HL-60 (cell line): ENCODE measurements at regions not wholly inside any gene's neighbourhood (a gene's known extent, or its start where the extent isn't known, plus 50 kb on each side); places are given as distances from the start of the nearest gene placed in this dataset.

Source experiments
- DNase-seq, 2 experiments: peaks; one replicate each; pipeline ENCODE4 v3.0.0-alpha.2; 2010 to 2020; ENCODE audit warnings: low read depth in 1 of 2, low spot score in 1 of 2
- H3K27ac ChIP-seq: fragments of 250-450 bp; sonication (Bioruptor Pico); replicated peaks from 2 replicates; pipeline ENCODE4 v1.5.1; 2020; ENCODE audit warnings: mild to moderate bottlenecking, moderate library complexity
- H3K27me3 ChIP-seq: fragments of 250-450 bp; sonication (Bioruptor Pico); 2 replicates; pipeline ENCODE4 v1.5.1; 2021; ENCODE audit warnings: mild to moderate bottlenecking, moderate library complexity; ENCODE audit not compliant: insufficient read depth, poor library complexity, severe bottlenecking
- H3K4me3 ChIP-seq: replicated peaks from 2 replicates; pipeline ENCODE4 v1.5.1; 2011; ENCODE audit warnings: mild to moderate bottlenecking, control low read depth, low read length; ENCODE audit not compliant: insufficient read depth
- GABPA ChIP-seq: IDR thresholded peaks from 2 replicates; pipeline ENCODE4 v1.6.1; 2012; ENCODE audit warnings: low read depth
- POLR2AphosphoS5 ChIP-seq: IDR thresholded peaks from 2 replicates; pipeline ENCODE4 v1.6.1; 2012; ENCODE audit warnings: low read depth
- SPI1 ChIP-seq: IDR thresholded peaks from 2 replicates; pipeline ENCODE4 v1.6.1; 2012; ENCODE audit warnings: low read depth, mild to moderate bottlenecking, borderline replicate concordance
- TF ChIP-seq, protein P1 (sequence below): IDR thresholded peaks from one replicate; pipeline ENCODE4 v1.5.1; 2011; ENCODE audit warnings: low read length, control low read depth, inconsistent platforms; ENCODE audit not compliant: insufficient read depth
- TF ChIP-seq, protein P2 (sequence below): IDR thresholded peaks from 2 replicates; pipeline ENCODE4 v1.6.1; 2012; ENCODE audit warnings: low read depth; ENCODE audit not compliant: insufficient replicate concordance

DNA sequence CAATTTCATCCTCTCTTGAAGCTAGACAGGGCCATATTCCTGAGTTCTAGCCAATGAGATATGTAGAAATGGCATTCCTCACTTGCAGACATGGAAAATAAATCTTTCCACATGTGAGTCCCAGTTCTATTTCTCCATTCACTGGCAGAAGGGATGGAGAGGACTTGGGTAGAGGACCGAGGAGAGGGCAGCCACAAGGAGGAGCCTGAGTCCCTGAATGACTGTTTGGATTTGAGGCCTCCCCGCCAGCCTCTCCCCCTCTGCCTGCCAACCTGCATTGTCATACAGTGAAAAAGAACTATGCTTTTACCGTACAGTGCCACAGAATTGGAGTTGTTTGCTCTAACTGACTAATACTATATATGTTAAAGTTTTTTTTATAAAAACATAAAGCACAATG is 583.0 kb upstream of the WWC1 start:
- DNase-seq = no peak
- H3K27ac ChIP-seq = no peak overlapping the region
- TF ChIP-seq POLR2AphosphoS5 = no peak
- TF ChIP-seq, protein P1, sequence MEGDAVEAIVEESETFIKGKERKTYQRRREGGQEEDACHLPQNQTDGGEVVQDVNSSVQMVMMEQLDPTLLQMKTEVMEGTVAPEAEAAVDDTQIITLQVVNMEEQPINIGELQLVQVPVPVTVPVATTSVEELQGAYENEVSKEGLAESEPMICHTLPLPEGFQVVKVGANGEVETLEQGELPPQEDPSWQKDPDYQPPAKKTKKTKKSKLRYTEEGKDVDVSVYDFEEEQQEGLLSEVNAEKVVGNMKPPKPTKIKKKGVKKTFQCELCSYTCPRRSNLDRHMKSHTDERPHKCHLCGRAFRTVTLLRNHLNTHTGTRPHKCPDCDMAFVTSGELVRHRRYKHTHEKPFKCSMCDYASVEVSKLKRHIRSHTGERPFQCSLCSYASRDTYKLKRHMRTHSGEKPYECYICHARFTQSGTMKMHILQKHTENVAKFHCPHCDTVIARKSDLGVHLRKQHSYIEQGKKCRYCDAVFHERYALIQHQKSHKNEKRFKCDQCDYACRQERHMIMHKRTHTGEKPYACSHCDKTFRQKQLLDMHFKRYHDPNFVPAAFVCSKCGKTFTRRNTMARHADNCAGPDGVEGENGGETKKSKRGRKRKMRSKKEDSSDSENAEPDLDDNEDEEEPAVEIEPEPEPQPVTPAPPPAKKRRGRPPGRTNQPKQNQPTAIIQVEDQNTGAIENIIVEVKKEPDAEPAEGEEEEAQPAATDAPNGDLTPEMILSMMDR = no peak
- TF ChIP-seq, protein P2, sequence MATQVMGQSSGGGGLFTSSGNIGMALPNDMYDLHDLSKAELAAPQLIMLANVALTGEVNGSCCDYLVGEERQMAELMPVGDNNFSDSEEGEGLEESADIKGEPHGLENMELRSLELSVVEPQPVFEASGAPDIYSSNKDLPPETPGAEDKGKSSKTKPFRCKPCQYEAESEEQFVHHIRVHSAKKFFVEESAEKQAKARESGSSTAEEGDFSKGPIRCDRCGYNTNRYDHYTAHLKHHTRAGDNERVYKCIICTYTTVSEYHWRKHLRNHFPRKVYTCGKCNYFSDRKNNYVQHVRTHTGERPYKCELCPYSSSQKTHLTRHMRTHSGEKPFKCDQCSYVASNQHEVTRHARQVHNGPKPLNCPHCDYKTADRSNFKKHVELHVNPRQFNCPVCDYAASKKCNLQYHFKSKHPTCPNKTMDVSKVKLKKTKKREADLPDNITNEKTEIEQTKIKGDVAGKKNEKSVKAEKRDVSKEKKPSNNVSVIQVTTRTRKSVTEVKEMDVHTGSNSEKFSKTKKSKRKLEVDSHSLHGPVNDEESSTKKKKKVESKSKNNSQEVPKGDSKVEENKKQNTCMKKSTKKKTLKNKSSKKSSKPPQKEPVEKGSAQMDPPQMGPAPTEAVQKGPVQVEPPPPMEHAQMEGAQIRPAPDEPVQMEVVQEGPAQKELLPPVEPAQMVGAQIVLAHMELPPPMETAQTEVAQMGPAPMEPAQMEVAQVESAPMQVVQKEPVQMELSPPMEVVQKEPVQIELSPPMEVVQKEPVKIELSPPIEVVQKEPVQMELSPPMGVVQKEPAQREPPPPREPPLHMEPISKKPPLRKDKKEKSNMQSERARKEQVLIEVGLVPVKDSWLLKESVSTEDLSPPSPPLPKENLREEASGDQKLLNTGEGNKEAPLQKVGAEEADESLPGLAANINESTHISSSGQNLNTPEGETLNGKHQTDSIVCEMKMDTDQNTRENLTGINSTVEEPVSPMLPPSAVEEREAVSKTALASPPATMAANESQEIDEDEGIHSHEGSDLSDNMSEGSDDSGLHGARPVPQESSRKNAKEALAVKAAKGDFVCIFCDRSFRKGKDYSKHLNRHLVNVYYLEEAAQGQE = no peak
- TF ChIP-seq SPI1 = no peak
- TF ChIP-seq GABPA = no peak
- H3K27me3 ChIP-seq = no peaks in the 10 kb centered on the region
- no peak overlapping the region for H3K4me3 ChIP-seq

DNA sequence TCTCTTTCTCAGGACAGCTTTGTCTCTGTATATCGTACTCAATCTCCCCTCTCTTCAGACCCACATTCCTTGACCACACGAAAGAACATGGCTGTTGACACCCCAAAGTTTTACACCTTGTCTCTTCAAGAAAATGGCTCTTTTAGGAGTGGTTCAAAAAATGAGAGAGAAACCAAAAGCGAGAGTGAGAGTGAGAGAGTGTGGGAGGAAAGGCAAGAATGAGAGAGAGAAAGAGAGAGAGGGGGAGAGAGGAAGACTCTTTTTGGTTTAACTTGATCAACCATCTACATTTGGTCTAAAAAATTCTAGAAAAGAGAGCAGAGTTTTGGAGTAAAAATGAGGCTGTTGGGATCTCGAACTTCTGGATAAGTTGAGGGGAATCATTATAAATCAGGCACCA is 581.8 kb upstream of the WWC1 start:
- Histone ChIP-seq H3K27ac (no peak overlapping the region), H3K4me3 (no peak overlapping the region), H3K27me3 (no peaks in the 10 kb centered on the region)
- no peak for DNase-seq
- TF ChIP-seq, protein P2 = no peak

DNA sequence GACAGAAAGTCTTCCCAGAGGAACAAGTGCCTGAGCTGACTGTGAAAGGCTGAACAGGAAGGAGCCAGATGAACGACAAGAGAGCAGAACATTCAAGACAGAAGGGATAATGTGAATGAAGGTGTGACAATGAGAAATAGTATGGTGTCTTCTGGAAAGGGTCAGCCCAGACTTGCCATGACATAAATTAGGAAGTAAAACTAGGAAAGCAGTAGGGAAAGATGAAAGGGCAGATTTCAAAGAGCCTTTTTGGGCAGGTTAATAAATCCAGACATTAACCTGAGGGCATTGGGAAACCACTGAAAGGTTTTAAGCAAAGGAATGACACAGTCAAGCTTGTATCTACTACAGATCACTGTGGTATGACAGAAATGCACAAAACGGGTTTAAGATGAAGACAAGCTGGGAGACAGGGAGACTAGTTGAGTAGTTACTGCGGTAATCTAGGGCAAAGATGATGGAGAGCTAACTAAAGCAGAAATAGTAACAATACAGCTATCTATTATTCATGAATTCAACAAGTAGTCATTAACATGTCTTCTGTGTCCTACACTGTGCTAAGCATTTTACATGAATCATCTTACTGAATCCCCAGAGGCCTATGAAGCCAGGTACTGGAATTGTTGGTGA is 580.9 kb upstream of the WWC1 start:
- no peaks in the 10 kb centered on the region for H3K27me3 ChIP-seq
- no peak for TF ChIP-seq SPI1
- TF ChIP-seq, protein P2 = no peak
- TF ChIP-seq, protein P1 = no peak
- no peak for TF ChIP-seq POLR2AphosphoS5
- no peak for TF ChIP-seq GABPA
- DNase-seq = no peak

More for the DNA sequence above, 580.9 kb upstream of the WWC1 start:
- H3K4me3 ChIP-seq = no peak overlapping the region
- H3K27ac ChIP-seq = no peak overlapping the region
